ENCODE measurements at regions not wholly inside any gene's neighbourhood (a gene's known extent, or its start where the extent isn't known, plus 50 kb on each side); places are given as distances from the start of the nearest gene placed in this dataset.

- TF ChIP-seq EP300 (IDR thresholded peaks at IDR 0.05) (no peak), CTCF (IDR thresholded peaks at IDR 0.05) (no peak)
Measured at GRCh38 chr4:134045411-134045810, 156.2 kb downstream of the PABPC4L start.

Data from sigmoid colon (tissue), 4 donors.